NB4 (cell line): ENCODE measurements at regions not wholly inside any gene's neighbourhood (a gene's known extent, or its start where the extent isn't known, plus 50 kb on each side); places are given as distances from the start of the nearest gene placed in this dataset.

Experiments used
- POLR2A ChIP-seq: IDR thresholded peaks from 2 replicates; pipeline ENCODE4 v1.6.1; 2011; ENCODE audit warnings: mild to moderate bottlenecking; ENCODE audit not compliant: insufficient read length; ENCODE audit errors: extremely low read depth
- TF ChIP-seq, protein P1 (sequence below): IDR thresholded peaks from 2 replicates; pipeline ENCODE4 v1.6.1; 2011; ENCODE audit warnings: low read depth, low read length
- TF ChIP-seq, protein P2 (sequence below): IDR thresholded peaks from one replicate; pipeline ENCODE4 v1.5.1; 2012; ENCODE audit warnings: low read depth, low read length

DNA sequence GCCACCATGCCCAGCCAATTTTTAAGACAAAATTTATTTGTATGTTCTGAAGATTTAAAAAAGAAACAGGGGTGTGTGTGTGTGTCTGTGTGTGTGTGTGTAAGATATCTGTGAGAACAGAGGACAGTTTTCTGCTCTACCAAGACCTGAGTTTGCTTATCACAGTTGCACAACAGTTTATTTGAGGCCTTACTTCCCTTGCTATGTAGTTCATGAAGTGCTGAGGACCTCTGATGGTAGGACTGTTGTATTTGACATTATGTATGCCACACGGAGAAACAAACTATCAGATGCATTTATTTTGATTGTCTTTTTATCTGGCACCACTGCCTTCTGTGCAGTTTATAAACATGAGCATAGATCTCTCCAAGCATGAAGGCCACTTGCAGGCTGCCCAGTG is 355.2 kb downstream of the PBX1 start:
- TF ChIP-seq, protein P1, sequence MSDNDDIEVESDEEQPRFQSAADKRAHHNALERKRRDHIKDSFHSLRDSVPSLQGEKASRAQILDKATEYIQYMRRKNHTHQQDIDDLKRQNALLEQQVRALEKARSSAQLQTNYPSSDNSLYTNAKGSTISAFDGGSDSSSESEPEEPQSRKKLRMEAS = no peak
- TF ChIP-seq, protein P2, sequence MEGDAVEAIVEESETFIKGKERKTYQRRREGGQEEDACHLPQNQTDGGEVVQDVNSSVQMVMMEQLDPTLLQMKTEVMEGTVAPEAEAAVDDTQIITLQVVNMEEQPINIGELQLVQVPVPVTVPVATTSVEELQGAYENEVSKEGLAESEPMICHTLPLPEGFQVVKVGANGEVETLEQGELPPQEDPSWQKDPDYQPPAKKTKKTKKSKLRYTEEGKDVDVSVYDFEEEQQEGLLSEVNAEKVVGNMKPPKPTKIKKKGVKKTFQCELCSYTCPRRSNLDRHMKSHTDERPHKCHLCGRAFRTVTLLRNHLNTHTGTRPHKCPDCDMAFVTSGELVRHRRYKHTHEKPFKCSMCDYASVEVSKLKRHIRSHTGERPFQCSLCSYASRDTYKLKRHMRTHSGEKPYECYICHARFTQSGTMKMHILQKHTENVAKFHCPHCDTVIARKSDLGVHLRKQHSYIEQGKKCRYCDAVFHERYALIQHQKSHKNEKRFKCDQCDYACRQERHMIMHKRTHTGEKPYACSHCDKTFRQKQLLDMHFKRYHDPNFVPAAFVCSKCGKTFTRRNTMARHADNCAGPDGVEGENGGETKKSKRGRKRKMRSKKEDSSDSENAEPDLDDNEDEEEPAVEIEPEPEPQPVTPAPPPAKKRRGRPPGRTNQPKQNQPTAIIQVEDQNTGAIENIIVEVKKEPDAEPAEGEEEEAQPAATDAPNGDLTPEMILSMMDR = no peak
- no peak for TF ChIP-seq POLR2A
